ENCODE measurements at regions not wholly inside any gene's neighbourhood (a gene's known extent, or its start where the extent isn't known, plus 50 kb on each side); places are given as distances from the start of the nearest gene placed in this dataset.

DNA sequence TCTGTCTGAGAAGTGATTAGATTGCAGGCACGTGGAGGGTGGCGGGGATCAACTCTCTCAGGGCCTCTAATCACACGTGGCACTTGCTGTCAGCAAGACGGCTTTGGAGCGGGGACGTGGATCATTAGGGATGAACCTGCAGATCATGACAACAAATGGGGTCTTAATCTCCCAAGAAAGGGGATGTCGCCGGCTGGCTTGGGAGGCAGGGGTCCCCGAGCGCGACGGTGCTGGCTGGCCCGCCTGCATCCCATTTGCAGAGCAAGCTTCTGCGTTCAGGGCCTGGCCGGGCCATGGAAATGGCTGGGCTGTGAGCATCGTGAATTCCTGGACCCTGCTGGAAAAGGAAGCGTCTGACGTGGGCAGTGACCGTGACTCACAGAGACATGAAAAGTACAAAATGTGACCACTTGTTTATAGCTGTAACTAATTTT is 85.1 kb upstream of the SHOX start:
- WGBS: 45% methylated on average over 19 of the region's 19 CpGs
- Histone ChIP-seq H3K9me3 (peaks cover 11% of the 10 kb centered on the region), H3K4me1 (no peaks in the 10 kb centered on the region), H3K27me3 (no peaks in the 10 kb centered on the region), H3K27ac (no peak overlapping the region), H3K36me3 (no peaks in the 10 kb centered on the region), H3K4me3 (no peak overlapping the region)
- TF ChIP-seq POLR2AphosphoS5 (IDR thresholded peaks at IDR 0.05) (no peak), POLR2A (IDR thresholded peaks at IDR 0.05) (no peak), EP300 (IDR thresholded peaks at IDR 0.05) (no peak)
- TF ChIP-seq, protein P1, sequence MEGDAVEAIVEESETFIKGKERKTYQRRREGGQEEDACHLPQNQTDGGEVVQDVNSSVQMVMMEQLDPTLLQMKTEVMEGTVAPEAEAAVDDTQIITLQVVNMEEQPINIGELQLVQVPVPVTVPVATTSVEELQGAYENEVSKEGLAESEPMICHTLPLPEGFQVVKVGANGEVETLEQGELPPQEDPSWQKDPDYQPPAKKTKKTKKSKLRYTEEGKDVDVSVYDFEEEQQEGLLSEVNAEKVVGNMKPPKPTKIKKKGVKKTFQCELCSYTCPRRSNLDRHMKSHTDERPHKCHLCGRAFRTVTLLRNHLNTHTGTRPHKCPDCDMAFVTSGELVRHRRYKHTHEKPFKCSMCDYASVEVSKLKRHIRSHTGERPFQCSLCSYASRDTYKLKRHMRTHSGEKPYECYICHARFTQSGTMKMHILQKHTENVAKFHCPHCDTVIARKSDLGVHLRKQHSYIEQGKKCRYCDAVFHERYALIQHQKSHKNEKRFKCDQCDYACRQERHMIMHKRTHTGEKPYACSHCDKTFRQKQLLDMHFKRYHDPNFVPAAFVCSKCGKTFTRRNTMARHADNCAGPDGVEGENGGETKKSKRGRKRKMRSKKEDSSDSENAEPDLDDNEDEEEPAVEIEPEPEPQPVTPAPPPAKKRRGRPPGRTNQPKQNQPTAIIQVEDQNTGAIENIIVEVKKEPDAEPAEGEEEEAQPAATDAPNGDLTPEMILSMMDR (IDR thresholded peaks at IDR 0.05): no peak
- no peak for DNase-seq (ENCODE audit: low spot score in 2 of 2)

DNA sequence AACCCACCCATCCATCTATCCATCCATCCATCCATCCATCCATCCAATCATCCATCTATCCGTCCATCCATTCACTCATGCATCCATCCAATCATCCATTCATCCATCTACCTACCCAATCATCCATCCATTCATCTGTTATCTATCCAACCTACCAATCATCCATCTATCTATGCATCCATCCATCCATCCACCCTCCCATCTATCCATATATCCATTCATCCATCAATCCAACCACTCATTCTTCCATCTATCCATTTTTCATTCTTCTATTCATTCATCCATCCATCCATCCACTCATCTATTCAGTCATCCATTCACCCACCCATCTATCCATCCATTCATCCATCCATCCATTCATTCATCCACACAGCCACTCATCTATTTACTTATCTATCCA is 80.1 kb upstream of the SHOX start:
- H3K27me3 ChIP-seq: no peaks in the 10 kb centered on the region
- no peak overlapping the region for H3K27ac ChIP-seq
- peaks cover 14% of the 10 kb centered on the region for H3K9me3 ChIP-seq
- H3K4me1 ChIP-seq: no peaks in the 10 kb centered on the region
- DNase-seq (ENCODE audit: low spot score in 2 of 2): no peak
- H3K4me3 ChIP-seq: no peak overlapping the region
- H3K36me3 ChIP-seq: no peaks in the 10 kb centered on the region
- TF ChIP-seq POLR2AphosphoS5 (IDR thresholded peaks at IDR 0.05): no peak
- TF ChIP-seq EP300 (IDR thresholded peaks at IDR 0.05): no peak
- no peak for TF ChIP-seq POLR2A (IDR thresholded peaks at IDR 0.05)
- TF ChIP-seq, protein P1 (IDR thresholded peaks at IDR 0.05): no peak
- WGBS: 81% methylated on average over 1 of the region's 1 CpG

DNA sequence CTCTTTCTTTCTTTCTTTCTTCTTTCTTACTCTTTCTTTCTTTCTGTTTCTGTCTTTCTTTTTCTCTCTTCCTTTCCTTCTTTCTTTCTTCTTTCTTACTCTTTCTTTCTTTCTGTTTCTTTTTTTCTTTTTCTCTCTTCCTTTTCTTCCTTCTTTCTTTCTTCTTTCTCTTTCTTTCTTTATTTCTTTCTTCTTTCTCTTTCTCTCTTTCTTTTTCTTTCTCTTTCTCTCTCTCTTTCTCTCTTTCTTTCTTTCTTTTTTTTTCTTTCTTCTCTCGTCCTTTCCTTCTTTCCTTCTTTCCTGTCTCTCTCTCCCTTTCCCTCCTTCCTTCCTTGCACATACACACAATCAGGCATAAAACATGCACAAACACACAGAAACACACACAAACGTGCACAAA is 79.3 kb upstream of the SHOX start:
- no peak for TF ChIP-seq POLR2A (IDR thresholded peaks at IDR 0.05)
- no peak for TF ChIP-seq EP300 (IDR thresholded peaks at IDR 0.05)
- TF ChIP-seq, protein P1 (IDR thresholded peaks at IDR 0.05): no peak
- TF ChIP-seq POLR2AphosphoS5 (IDR thresholded peaks at IDR 0.05): no peak
- Histone ChIP-seq H3K4me3 (no peak overlapping the region), H3K9me3 (peaks cover 14% of the 10 kb centered on the region), H3K4me1 (no peaks in the 10 kb centered on the region), H3K27ac (no peak overlapping the region), H3K27me3 (no peaks in the 10 kb centered on the region), H3K36me3 (no peaks in the 10 kb centered on the region)
- no peak for DNase-seq (ENCODE audit: low spot score in 2 of 2)
- WGBS: 77% methylated on average over 2 of the region's 2 CpGs

DNA sequence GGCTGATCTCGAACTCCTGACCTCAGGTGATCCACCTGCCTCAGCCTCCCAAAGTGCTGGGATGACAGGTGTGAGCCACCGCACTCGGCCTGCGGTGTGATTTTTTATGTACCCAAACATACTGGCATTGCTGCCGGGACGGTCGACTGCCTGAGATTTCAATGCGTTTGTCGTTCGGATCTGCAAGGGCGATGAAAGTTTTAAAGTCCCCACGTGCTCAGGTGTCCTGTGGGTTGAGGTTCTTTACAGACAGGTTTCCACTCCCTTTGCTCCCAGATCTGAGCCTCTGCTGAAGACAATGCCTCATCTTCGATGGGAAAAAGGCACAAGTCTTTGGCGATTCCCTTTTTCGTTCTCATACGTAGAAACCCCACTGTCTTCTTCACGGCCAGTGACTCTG is 78.1 kb upstream of the SHOX start:
- Histone ChIP-seq H3K4me3 (no peak overlapping the region), H3K27me3 (no peaks in the 10 kb centered on the region), H3K9me3 (peaks cover 14% of the 10 kb centered on the region), H3K36me3 (no peaks in the 10 kb centered on the region), H3K4me1 (no peaks in the 10 kb centered on the region), H3K27ac (no peak overlapping the region)
- 94% methylated on average over 17 of the region's 17 CpGs for WGBS
- DNase-seq (ENCODE audit: low spot score in 2 of 2): no peak
- TF ChIP-seq POLR2A (IDR thresholded peaks at IDR 0.05): no peak
- TF ChIP-seq POLR2AphosphoS5 (IDR thresholded peaks at IDR 0.05): no peak
- no peak for TF ChIP-seq EP300 (IDR thresholded peaks at IDR 0.05)
- TF ChIP-seq, protein P1 (IDR thresholded peaks at IDR 0.05): no peak

DNA sequence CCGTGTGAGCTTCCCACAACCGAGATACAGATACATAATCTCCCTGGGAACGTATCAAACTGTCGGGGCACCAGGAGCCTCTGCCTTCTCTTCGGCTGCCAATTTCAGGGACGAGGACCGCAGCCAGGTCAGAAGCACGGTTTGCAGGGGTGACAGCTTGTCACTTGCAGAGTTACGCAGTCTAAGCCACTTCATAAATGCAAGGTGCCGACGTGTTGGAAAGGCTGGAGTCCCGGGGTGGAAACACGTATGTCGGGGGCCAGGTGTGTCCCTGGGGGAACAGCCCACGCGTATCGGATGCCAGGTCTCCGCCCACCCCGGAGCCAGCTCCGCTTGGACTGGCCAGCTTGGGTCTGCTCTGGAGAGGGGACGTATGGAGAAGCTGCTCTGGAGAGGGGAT is 76.3 kb upstream of the SHOX start:
- DNase-seq (ENCODE audit: low spot score in 2 of 2): no peak
- H3K4me1 ChIP-seq: no peaks in the 10 kb centered on the region
- no peak overlapping the region for H3K4me3 ChIP-seq
- H3K36me3 ChIP-seq: no peaks in the 10 kb centered on the region
- H3K27me3 ChIP-seq: no peaks in the 10 kb centered on the region
- 94% methylated on average over 21 of the region's 21 CpGs for WGBS
- TF ChIP-seq EP300 (IDR thresholded peaks at IDR 0.05): no peak
- TF ChIP-seq, protein P1 (IDR thresholded peaks at IDR 0.05): no peak
- TF ChIP-seq POLR2AphosphoS5 (IDR thresholded peaks at IDR 0.05): no peak
- no peak for TF ChIP-seq POLR2A (IDR thresholded peaks at IDR 0.05)
- peaks cover 14% of the 10 kb centered on the region for H3K9me3 ChIP-seq
- H3K27ac ChIP-seq: no peak overlapping the region
